B cell (primary cell): ENCODE measurements at regions not wholly inside any gene's neighbourhood (a gene's known extent, or its start where the extent isn't known, plus 50 kb on each side); places are given as distances from the start of the nearest gene placed in this dataset.

Source experiments
- ATAC-seq: fragments of 200-7000 bp; cut with Tn5 transposase; one replicate; pipeline ENCODE4 v1.10.0; 2021; ENCODE audit warnings: low read depth, mild to moderate bottlenecking, moderate number of reproducible peaks, moderate library complexity
- CTCF ChIA-PET: fragments of 350-600 bp; sonication (Branson Sonifier 250); formaldehyde crosslinking; loops from one replicate; lab custom pipeline; 2021; ENCODE audit warnings: antibody characterized with exemption, inconsistent platforms; lab: Charles Lee
- POLR2A ChIA-PET: fragments of 350-600 bp; sonication (Branson Sonifier 250); formaldehyde crosslinking; loops from one replicate; lab custom pipeline; 2021; ENCODE audit warnings: antibody characterized with exemption; lab: Charles Lee
- DNase-seq: peaks from one replicate; pipeline ENCODE4 v3.0.0; 2013
- H2AFZ ChIP-seq: 2 replicates; pipeline ENCODE4 v1.6.1; 2012; ENCODE audit warnings: mild to moderate bottlenecking, low read depth, low read length; ENCODE audit not compliant: insufficient read depth, poor library complexity, severe bottlenecking
- H3K27ac ChIP-seq, 2 donors: 1 replicate in 1 of 2; 2 replicates in 1 of 2; pipeline ENCODE4 v1.5.1; 2012 to 2013; ENCODE audit warnings: low read length in 2 of 2, mild to moderate bottlenecking in 2 of 2, moderate library complexity in 1 of 2
- H3K27me3 ChIP-seq, 4 experiments: fragments of 200-600 bp in 1 of 4; sonication (generic) in 1 of 4; replicated peaks in 1 of 4; 1 replicate in 2 of 4; 2 replicates in 2 of 4; pipeline versions ENCODE4 v1.6.1 to v1.7.0; 2013 to 2016; ENCODE audit warnings: low read length in 3 of 4, mild to moderate bottlenecking in 2 of 4, mixed read lengths in 1 of 4, moderate library complexity in 1 of 4; ENCODE audit not compliant: insufficient read depth in 4 of 4, control insufficient read depth in 3 of 4; ENCODE audit errors: control extremely low read depth in 1 of 4
- H3K36me3 ChIP-seq, 2 experiments: replicated peaks in 1 of 2; 1 replicate in 1 of 2; 2 replicates in 1 of 2; pipeline versions ENCODE4 v1.6.1 to v1.7.1; 2013; ENCODE audit warnings: low read length in 1 of 2; ENCODE audit not compliant: insufficient read depth in 2 of 2, control insufficient read depth in 1 of 2; ENCODE audit errors: control extremely low read depth in 1 of 2, extremely low read depth in 1 of 2
- H3K4me1 ChIP-seq, 2 donors: fragments of 200-600 bp in 1 of 2; sonication (generic) in 1 of 2; 1 replicate in 1 of 2; 2 replicates in 1 of 2; pipeline versions ENCODE4 v1.5.1 to v1.6.1; 2013 to 2017; ENCODE audit warnings: low read length in 2 of 2; ENCODE audit not compliant: control insufficient read depth in 2 of 2, insufficient read depth in 2 of 2
- H3K4me2 ChIP-seq: replicated peaks from 2 replicates; pipeline ENCODE3; 2012; ENCODE audit warnings: mild to moderate bottlenecking, low read depth, low read length; ENCODE audit not compliant: poor library complexity, severe bottlenecking
- H3K4me3 ChIP-seq, 5 experiments: fragments of 200-600 bp in 1 of 5; sonication (generic) in 1 of 5; 1 replicate in 3 of 5; 2 replicates in 2 of 5; pipeline versions ENCODE4 v1.5.1 to v1.7.0; 2011 to 2016; ENCODE audit warnings: low read length in 4 of 5, mild to moderate bottlenecking in 4 of 5, low read depth in 2 of 5, control low read depth in 1 of 5, moderate library complexity in 1 of 5; ENCODE audit not compliant: insufficient read depth in 1 of 5; ENCODE audit errors: control extremely low read depth in 1 of 5, extremely low read depth in 1 of 5
- H3K79me2 ChIP-seq: fragments of 200-600 bp; sonication (generic); one replicate; pipeline ENCODE4 v1.6.0; 2016; ENCODE audit warnings: low read length; ENCODE audit not compliant: control insufficient read depth, insufficient read depth
- H3K9ac ChIP-seq: fragments of 200-600 bp; sonication (generic); 2 replicates; pipeline ENCODE4 v1.6.1; 2017; ENCODE audit warnings: mild to moderate bottlenecking, low read length, moderate library complexity
- H3K9me3 ChIP-seq, 3 donors: one replicate each; pipeline versions ENCODE4 v1.6.1 to v1.7.1; 2013; ENCODE audit warnings: low read length in 2 of 3; ENCODE audit not compliant: control insufficient read depth in 2 of 3, insufficient read depth in 1 of 3; ENCODE audit errors: control extremely low read depth in 1 of 3
- H4K20me1 ChIP-seq: 2 replicates; pipeline ENCODE4 v1.6.0; 2012; ENCODE audit warnings: mild to moderate bottlenecking, low read length; ENCODE audit not compliant: insufficient read depth, control insufficient read depth, poor library complexity, severe bottlenecking
- H3K27ac Mint-ChIP-seq: one replicate; pipeline ENCODE4 v1.8.0; 2021; ENCODE audit warnings: mixed read lengths
- H3K27me3 Mint-ChIP-seq: one replicate; pipeline ENCODE4 v1.8.0; 2021; ENCODE audit warnings: mixed read lengths
- H3K4me1 Mint-ChIP-seq: one replicate; pipeline ENCODE4 v1.8.0; 2021; ENCODE audit warnings: mixed read lengths
- H3K4me3 Mint-ChIP-seq: one replicate; pipeline ENCODE4 v1.8.0; 2021; ENCODE audit warnings: mixed read lengths
- H3K9me3 Mint-ChIP-seq: one replicate; pipeline ENCODE4 v1.8.0; 2022; ENCODE audit warnings: mixed read lengths; ENCODE audit not compliant: insufficient read depth
- CTCF ChIP-seq: fragments of 200-600 bp; IDR thresholded peaks from one replicate; pipeline ENCODE4 v1.8.0; 2022; ENCODE audit warnings: antibody characterized with exemption, mild to moderate bottlenecking
- EZH2 ChIP-seq: IDR thresholded peaks from 2 replicates; pipeline ENCODE4 v1.6.1; 2012; ENCODE audit warnings: borderline replicate concordance, low read depth, mild to moderate bottlenecking, moderate library complexity, low read length; ENCODE audit not compliant: insufficient read depth, poor library complexity, severe bottlenecking
- WGBS: methylation state at CpG from one replicate; pipeline ENCODE4 v1.1.5; 2013; ENCODE audit warnings: missing lambda C conversion rate; ENCODE audit not compliant: insufficient coverage; 5-methylcytosine and 5-hydroxymethylcytosine counted together
- intact Hi-C: fragments of 100-400 bp; cut with micrococcal nuclease; formaldehyde crosslinking; loops from one replicate; pipeline ENCODE4 v1.10.0; 2022

- Histone ChIP-seq H2AFZ (no peak overlapping the region), H3K36me3 (no peaks in the 10 kb centered on the region), H3K9ac (no peak overlapping the region), H3K27me3 (no peaks in the 10 kb centered on the region), H3K9me3 (no peaks in the 10 kb centered on the region), H3K4me2 (no peak overlapping the region), H3K4me3 (no peak overlapping the region), H4K20me1 (no peaks in the 10 kb centered on the region), H3K4me1 (peaks cover 0 to 2% of the 10 kb centered on the region in 2 donors), H3K79me2 (no peaks in the 10 kb centered on the region), H3K27ac (no peak overlapping the region)
- no peak for ATAC-seq
- CTCF ChIA-PET, result no interaction called here
- H3K9me3 Mint-ChIP-seq, result no peaks in the 10 kb centered on the region
- POLR2A ChIA-PET, result no interaction called here
- H3K27me3 Mint-ChIP-seq, result peaks cover 4% of the 10 kb centered on the region
- WGBS, result 93% methylated on average over 3 of the region's 6 CpGs
- H3K4me3 Mint-ChIP-seq, result no peak overlapping the region
- no peak for DNase-seq
- intact Hi-C loops, result no loop called here
- peaks cover 5% of the 10 kb centered on the region for H3K4me1 Mint-ChIP-seq
- no peak overlapping the region for H3K27ac Mint-ChIP-seq
- TF ChIP-seq EZH2, result no peak
- TF ChIP-seq CTCF, result no peak
Observed at GRCh38 chr7:121480566-121481335, 84.6 kb upstream of the FAM3C start.

- no peak overlapping the region for H3K4me2 ChIP-seq
- peaks cover 5% of the 10 kb centered on the region for H3K4me1 Mint-ChIP-seq
Observed at GRCh38 chr7:121480058-121480457, 84.0 kb upstream of the FAM3C start.

More at GRCh38 chr7:121480058-121480457, 84.0 kb upstream of the FAM3C start:
- Histone ChIP-seq H3K27ac (no peak overlapping the region), H3K9me3 (no peaks in the 10 kb centered on the region), H3K79me2 (no peaks in the 10 kb centered on the region), H3K9ac (no peak overlapping the region), H3K27me3 (no peaks in the 10 kb centered on the region), H4K20me1 (no peaks in the 10 kb centered on the region), H2AFZ (no peak overlapping the region), H3K4me1 (peaks cover 0 to 2% of the 10 kb centered on the region in 2 donors), H3K36me3 (no peaks in the 10 kb centered on the region), H3K4me3 (no peak overlapping the region)
- WGBS, result 20% methylated on average over 1 of the region's 2 CpGs
- CTCF ChIA-PET, result no interaction called here
- Mint-ChIP-seq H3K9me3 (no peaks in the 10 kb centered on the region), H3K27me3 (peaks cover 4% of the 10 kb centered on the region), H3K27ac (no peak overlapping the region), H3K4me3 (no peak overlapping the region)
- DNase-seq, result no peak
- ATAC-seq, result no peak
- intact Hi-C loops, result no loop called here
- POLR2A ChIA-PET, result no interaction called here
- no peak for TF ChIP-seq CTCF
- TF ChIP-seq EZH2, result no peak
